ENCODE measurements at regions not wholly inside any gene's neighbourhood (a gene's known extent, or its start where the extent isn't known, plus 50 kb on each side); places are given as distances from the start of the nearest gene placed in this dataset.

- H3K27me3 Mint-ChIP-seq (ENCODE audit: low read depth, unreplicated experiment), result peaks cover 1% of the 10 kb centered on the region
- H3K79me2 ChIP-seq (ENCODE audit: insufficient read depth, low read length), result no peaks in the 10 kb centered on the region
- H3K4me3 ChIP-seq (ENCODE audit: insufficient read depth, low read depth, low read length), result no peak overlapping the region
- H3K36me3 Mint-ChIP-seq (ENCODE audit: low read depth, unreplicated experiment), result no peaks in the 10 kb centered on the region
- H4K20me1 ChIP-seq (ENCODE audit: insufficient read depth, low read length), result no peaks in the 10 kb centered on the region
- no peak overlapping the region for H3K9ac ChIP-seq (ENCODE audit: low read length)
- no peaks in the 10 kb centered on the region for H3K36me3 ChIP-seq (ENCODE audit: insufficient read depth, low read length)
- no peak overlapping the region for H3K4me3 Mint-ChIP-seq (ENCODE audit: unreplicated experiment)
- no peak overlapping the region for H2AFZ ChIP-seq (ENCODE audit: low read depth, low read length)
- no peak overlapping the region for H3K4me2 ChIP-seq (ENCODE audit: low read length)
- H3K9me3 Mint-ChIP-seq (ENCODE audit: unreplicated experiment), result peaks cover under 1% of the 10 kb centered on the region
- FAIRE-seq (no peak), DNase-seq (ENCODE audit: low read depth) (no peak)
- TF ChIP-seq CTCF (IDR thresholded peaks at IDR 0.05; ENCODE audit: insufficient read depth, low read depth, low read length) (no peak), EZH2 (IDR thresholded peaks at IDR 0.05; ENCODE audit: insufficient read depth, low read length) (no peak)
- H3K27ac Mint-ChIP-seq (ENCODE audit: unreplicated experiment), result no peak overlapping the region
- H3K27me3 ChIP-seq (ENCODE audit: insufficient read depth, low read length), result no peaks in the 10 kb centered on the region
- H3K27ac ChIP-seq (ENCODE audit: low read depth, low read length), result no peak overlapping the region
- peaks cover 5% of the 10 kb centered on the region for H3K9me3 ChIP-seq (ENCODE audit: insufficient read depth, low read depth, low read length)
- H3K4me1 Mint-ChIP-seq (ENCODE audit: low read depth, unreplicated experiment), result peaks cover 8% of the 10 kb centered on the region
- no peaks in the 10 kb centered on the region for H3K4me1 ChIP-seq (ENCODE audit: insufficient read depth, low read length)
Observed at GRCh38 chr11:71064702-71065515, 187.5 kb downstream of the SHANK2 start.

DNA sequence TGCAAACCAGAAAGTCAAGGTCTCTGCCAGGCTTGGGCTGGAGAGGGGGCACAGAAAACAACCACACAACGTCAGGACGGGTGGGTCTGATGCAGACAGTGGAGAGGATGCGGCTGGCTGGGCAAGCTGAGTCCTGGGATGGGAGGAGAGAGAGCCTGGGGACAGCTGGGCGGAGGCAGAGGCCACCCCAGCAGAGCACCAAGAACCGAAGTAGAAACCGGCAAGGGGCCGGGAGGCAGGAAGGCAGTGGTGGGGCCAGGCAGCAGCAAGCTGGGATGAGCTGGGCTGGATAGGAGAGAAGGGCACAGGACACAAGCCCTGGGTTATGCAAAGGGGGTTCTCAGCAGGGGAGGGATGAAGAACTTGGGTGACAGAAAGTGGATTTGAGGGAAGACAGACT lies 188.2 kb downstream of the SHANK2 start:
- Histone ChIP-seq H3K4me1 (ENCODE audit: insufficient read depth, low read length) (no peaks in the 10 kb centered on the region), H3K9me3 (ENCODE audit: insufficient read depth, low read depth, low read length) (peaks cover 5% of the 10 kb centered on the region), H4K20me1 (ENCODE audit: insufficient read depth, low read length) (no peaks in the 10 kb centered on the region), H3K4me2 (ENCODE audit: low read length) (no peak overlapping the region), H3K27ac (ENCODE audit: low read depth, low read length) (no peak overlapping the region), H2AFZ (ENCODE audit: low read depth, low read length) (no peak overlapping the region), H3K9ac (ENCODE audit: low read length) (no peak overlapping the region), H3K4me3 (ENCODE audit: insufficient read depth, low read depth, low read length) (no peak overlapping the region), H3K36me3 (ENCODE audit: insufficient read depth, low read length) (no peaks in the 10 kb centered on the region), H3K27me3 (ENCODE audit: insufficient read depth, low read length) (no peaks in the 10 kb centered on the region), H3K79me2 (ENCODE audit: insufficient read depth, low read length) (no peaks in the 10 kb centered on the region)
- Mint-ChIP-seq H3K4me1 (ENCODE audit: low read depth, unreplicated experiment) (peaks cover 8% of the 10 kb centered on the region), H3K27ac (ENCODE audit: unreplicated experiment) (no peak overlapping the region), H3K4me3 (ENCODE audit: unreplicated experiment) (no peak overlapping the region), H3K36me3 (ENCODE audit: low read depth, unreplicated experiment) (no peaks in the 10 kb centered on the region), H3K9me3 (ENCODE audit: unreplicated experiment) (no peaks in the 10 kb centered on the region), H3K27me3 (ENCODE audit: low read depth, unreplicated experiment) (no peaks in the 10 kb centered on the region)
- no peak for FAIRE-seq
- DNase-seq (ENCODE audit: low read depth), result no peak
- TF ChIP-seq EZH2 (IDR thresholded peaks at IDR 0.05; ENCODE audit: insufficient read depth, low read length), result no peak

GRCh38 chr11:71063129-71063528 lies 189.2 kb downstream of the SHANK2 start:
- H3K79me2 ChIP-seq (ENCODE audit: insufficient read depth, low read length), result no peaks in the 10 kb centered on the region
- FAIRE-seq, result no peak
- no peaks in the 10 kb centered on the region for H3K27me3 ChIP-seq (ENCODE audit: insufficient read depth, low read length)
- no peak for DNase-seq (ENCODE audit: low read depth)
- no peaks in the 10 kb centered on the region for H4K20me1 ChIP-seq (ENCODE audit: insufficient read depth, low read length)
- H3K27me3 Mint-ChIP-seq (ENCODE audit: low read depth, unreplicated experiment), result no peaks in the 10 kb centered on the region
- H3K9me3 ChIP-seq (ENCODE audit: insufficient read depth, low read depth, low read length), result no peaks in the 10 kb centered on the region
- H3K27ac Mint-ChIP-seq (ENCODE audit: unreplicated experiment), result no peak overlapping the region
- no peak for TF ChIP-seq CTCF (IDR thresholded peaks at IDR 0.05; ENCODE audit: insufficient read depth, low read depth, low read length)
- TF ChIP-seq EZH2 (IDR thresholded peaks at IDR 0.05; ENCODE audit: insufficient read depth, low read length), result no peak
- no peaks in the 10 kb centered on the region for H3K36me3 ChIP-seq (ENCODE audit: insufficient read depth, low read length)
- H3K4me1 ChIP-seq (ENCODE audit: insufficient read depth, low read length), result no peaks in the 10 kb centered on the region
- H3K27ac ChIP-seq (ENCODE audit: low read depth, low read length), result no peak overlapping the region
- no peak overlapping the region for H3K4me3 ChIP-seq (ENCODE audit: insufficient read depth, low read depth, low read length)
- no peak overlapping the region for H3K4me3 Mint-ChIP-seq (ENCODE audit: unreplicated experiment)
- no peaks in the 10 kb centered on the region for H3K36me3 Mint-ChIP-seq (ENCODE audit: low read depth, unreplicated experiment)
- H3K9me3 Mint-ChIP-seq (ENCODE audit: unreplicated experiment), result no peaks in the 10 kb centered on the region
- no peak overlapping the region for H3K9ac ChIP-seq (ENCODE audit: low read length)
- no peak overlapping the region for H2AFZ ChIP-seq (ENCODE audit: low read depth, low read length)
- peaks cover 8% of the 10 kb centered on the region for H3K4me1 Mint-ChIP-seq (ENCODE audit: low read depth, unreplicated experiment)
- no peak overlapping the region for H3K4me2 ChIP-seq (ENCODE audit: low read length)
